NCI-H2196 treated with DMSO at 0.1 percent for 48 hours (cell line): ENCODE measurements at regions not wholly inside any gene's neighbourhood (a gene's known extent, or its start where the extent isn't known, plus 50 kb on each side); places are given as distances from the start of the nearest gene placed in this dataset.
"Not testable (repeated sequence)": the region's sequence is repeated elsewhere in the genome, so short reads cannot be mapped to it uniquely, and the experiment has no call there.

Experiments
- DNase-seq: peaks from one replicate; lab custom pipeline; 2025; ENCODE audit not compliant: unreplicated experiment; lab: John Stamatoyannopoulos, UW

DNA sequence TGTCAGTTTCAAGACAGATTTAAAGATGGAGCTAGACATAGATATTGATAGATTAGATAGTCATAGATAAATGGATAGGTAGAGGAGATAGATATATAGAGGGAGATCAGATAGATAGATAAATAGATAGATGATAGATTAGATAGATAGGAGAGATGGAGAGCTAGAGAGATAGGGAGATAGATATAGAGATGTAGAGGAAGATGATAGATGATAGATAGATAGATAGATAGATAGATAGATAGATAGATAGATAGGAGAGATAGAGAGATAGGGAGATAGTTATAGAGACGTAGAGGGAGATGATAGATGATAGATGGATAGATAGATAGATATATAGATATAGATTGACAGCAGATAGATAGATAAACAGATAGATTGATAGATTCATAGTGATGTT is 1038.8 kb upstream of the AUTS2 start:
- DNase-seq, result no peak

DNA sequence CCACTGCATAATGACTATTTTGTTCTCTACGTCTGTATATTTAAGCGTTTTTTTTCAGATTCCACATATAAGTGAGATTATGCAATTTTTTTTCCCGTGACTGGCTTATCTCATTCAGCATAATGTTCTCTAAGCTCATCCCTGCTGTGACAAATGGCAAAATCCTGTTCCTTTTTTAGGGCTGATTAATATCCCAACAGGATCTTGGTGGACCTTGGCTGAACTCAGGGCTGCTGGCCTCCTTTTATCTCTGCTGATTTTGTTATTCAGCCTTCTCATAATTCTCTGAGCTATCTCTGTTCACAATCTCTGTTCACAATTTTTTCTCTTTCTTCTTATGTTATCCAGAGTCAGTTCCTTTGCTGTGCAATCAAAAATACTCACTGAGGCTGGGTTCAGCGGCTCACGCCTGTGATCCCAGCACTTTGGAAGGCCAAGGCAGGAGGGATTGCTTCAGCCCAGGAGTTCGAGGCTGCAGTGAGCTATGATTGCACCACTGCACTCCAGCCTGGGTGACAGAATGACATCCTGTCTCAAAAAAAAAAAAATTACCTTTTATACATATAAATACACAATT is 1035.9 kb upstream of the AUTS2 start:
- no peak for DNase-seq

DNA sequence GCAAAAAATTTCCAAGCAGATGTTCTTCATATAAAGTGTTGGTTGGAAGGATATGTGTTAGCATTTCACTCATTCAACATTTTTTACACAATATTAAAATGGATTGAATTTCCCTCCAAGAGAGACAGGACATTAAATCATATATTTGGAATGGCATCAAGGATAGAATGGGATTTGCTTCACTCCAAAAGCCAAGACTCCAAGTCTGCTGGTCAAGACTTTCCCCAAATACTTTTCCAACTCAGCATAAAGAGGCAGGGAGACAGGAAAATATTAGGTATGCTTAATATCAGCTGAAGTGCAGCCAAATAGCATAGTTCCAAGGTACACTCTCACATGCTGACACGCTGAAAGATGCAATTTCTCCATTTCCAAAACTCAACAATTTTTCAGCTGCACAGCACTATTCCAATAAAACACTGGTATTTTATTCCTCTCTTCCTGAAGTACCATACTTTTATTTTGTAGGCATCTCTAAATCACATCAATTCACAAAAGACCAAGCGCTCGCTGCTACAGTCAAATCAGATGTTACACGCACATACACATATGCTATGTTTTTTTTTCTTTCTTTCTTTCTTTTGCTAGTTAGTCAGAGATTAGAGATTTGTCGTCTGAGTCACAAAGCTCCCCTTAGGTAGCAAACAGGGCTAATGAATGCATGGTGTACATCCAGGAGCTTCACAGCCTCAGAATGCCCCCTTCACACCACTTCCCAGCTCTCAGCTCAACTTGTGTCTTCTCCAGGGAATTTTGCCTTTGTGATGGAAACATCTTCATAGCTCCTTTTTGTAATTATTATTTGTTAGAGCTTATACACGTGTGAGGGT is 1033.8 kb upstream of the AUTS2 start:
- DNase-seq, result no peak

- no peak for DNase-seq
Observed at GRCh38 chr7:68571286-68571685, 1027.0 kb upstream of the AUTS2 start.

GRCh38 chr7:68573271-68574005 is 1024.8 kb upstream of the AUTS2 start:
- no peak for DNase-seq

GRCh38 chr7:68576366-68576765 is 1021.9 kb upstream of the AUTS2 start:
- peak; percentile 38 for DNase-seq

GRCh38 chr7:68581417-68581816 is 1016.9 kb upstream of the AUTS2 start:
- no peak for DNase-seq

DNA sequence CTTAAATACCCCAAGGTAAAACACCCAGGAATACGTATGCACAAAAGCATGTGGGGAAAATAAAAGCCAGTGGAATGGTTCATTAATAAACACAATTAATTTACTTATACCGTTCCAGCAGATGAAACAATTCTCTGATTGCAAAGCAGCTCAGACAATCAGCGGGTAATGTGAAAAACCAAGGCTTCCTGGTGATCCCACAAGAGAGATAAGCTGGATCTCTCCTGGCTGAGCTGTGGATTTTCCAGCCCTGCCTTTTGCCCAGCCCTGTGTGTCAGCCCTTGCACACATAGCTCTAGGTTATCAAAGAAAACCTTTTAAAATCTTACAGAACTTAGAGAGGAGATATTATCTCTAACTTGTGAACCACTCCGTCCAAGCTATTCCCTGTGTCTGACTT is 1010.7 kb upstream of the AUTS2 start:
- no peak for DNase-seq

GRCh38 chr7:68601826-68602225 is 996.4 kb upstream of the AUTS2 start:
- no peak for DNase-seq

DNA sequence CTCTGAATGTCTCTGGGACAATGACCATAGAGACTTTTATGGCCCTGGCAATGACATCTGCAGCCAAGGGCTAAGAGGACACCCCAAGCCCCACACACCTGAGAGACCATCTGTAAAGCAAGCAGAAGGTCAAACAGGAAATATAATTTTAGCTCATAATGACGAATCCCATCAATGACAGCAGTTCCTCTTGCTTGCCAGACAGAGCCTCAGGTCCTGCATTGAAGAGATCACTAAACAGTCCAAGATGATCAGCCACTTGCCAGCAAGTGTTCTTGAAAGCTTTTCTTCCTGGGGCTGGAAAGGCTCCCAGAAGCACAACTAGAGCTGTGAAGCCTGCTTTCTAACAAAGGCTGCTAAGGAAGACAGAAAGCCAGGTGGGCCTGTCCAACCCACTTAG is 993.7 kb upstream of the AUTS2 start:
- no peak for DNase-seq

DNA sequence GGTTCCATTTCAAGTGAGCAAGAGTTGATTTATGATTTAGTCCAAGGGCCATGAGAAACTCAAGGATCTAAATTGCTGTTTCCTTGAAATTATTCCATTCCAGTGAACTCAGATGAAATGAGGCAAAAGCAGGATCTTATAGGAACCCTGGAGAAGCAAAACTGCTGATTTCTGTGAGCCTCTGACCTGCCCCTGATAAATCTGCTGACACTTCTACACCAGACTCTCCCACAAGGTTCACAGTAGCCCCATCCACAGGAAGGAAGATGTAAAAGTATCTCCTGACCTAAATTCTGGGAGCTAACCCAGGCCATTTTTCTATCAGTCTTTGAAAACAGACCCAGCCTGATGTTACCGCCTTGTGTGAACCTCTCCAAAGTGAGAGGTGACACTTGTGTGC is 987.6 kb upstream of the AUTS2 start:
- no peak for DNase-seq

- peak; percentile 85 for DNase-seq
Observed at GRCh38 chr7:68613405-68613804, 984.9 kb upstream of the AUTS2 start.

GRCh38 chr7:68613897-68614296 is 984.4 kb upstream of the AUTS2 start:
- no peak for DNase-seq

DNA sequence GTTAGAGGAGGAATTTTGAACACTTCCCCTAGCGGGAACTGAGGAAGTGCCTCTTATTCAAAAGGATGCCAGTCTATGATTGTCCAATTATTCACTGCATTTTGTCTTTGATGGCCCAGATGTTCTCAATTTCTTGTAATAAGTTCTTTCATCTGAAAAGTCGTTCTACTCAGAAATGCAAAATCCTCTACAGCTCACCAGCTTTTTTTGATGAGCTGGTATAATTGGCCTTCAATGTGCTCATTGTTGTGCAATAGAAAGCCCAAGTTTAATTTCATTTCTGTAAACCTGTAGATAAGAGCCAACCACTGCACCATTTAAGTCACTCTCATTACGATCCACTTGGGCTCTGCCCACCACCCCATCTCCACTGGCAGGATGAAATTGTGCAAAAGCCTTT is 978.7 kb upstream of the AUTS2 start:
- no peak for DNase-seq

DNA sequence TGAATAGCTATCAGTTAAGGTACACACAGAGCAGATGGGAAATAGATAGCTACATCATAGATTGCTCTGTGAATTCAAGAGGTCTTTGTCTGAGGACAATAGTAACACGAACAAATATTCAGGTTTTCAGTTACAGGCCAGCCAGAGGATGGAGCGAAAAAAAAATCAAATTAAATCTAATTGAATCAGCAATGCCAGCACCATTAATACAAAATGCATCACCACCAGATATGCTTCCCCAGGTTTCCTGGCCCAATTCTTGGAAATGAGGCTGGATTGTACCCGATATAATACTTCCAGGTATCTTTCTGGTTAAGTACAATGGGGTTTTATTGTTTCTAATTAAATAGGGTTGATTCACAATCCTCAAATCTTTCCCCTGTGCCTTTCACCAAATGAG is 975.8 kb upstream of the AUTS2 start:
- peak; percentile 18 for DNase-seq

GRCh38 chr7:68623030-68623429 is 975.2 kb upstream of the AUTS2 start:
- no peak for DNase-seq

GRCh38 chr7:68627247-68627864 is 970.9 kb upstream of the AUTS2 start:
- DNase-seq, result no peak

- DNase-seq, result not testable (repeated sequence)
Observed at GRCh38 chr7:68630914-68631313, 967.4 kb upstream of the AUTS2 start.

- no peak for DNase-seq
Observed at GRCh38 chr7:68640103-68640502, 958.2 kb upstream of the AUTS2 start.

GRCh38 chr7:68642727-68643126 is 955.5 kb upstream of the AUTS2 start:
- no peak for DNase-seq

- no peak for DNase-seq
Observed at GRCh38 chr7:68663392-68663791, 934.9 kb upstream of the AUTS2 start.

- DNase-seq, result no peak
Observed at GRCh38 chr7:68671046-68671445, 927.2 kb upstream of the AUTS2 start.
